Femur (tissue), 1 donor: ENCODE measurements at regions not wholly inside any gene's neighbourhood (a gene's known extent, or its start where the extent isn't known, plus 50 kb on each side); places are given as distances from the start of the nearest gene placed in this dataset.

Experiments used
- DNase-seq: peaks from one replicate; pipeline ENCODE4 v3.0.0-alpha.2; 2017

DNA sequence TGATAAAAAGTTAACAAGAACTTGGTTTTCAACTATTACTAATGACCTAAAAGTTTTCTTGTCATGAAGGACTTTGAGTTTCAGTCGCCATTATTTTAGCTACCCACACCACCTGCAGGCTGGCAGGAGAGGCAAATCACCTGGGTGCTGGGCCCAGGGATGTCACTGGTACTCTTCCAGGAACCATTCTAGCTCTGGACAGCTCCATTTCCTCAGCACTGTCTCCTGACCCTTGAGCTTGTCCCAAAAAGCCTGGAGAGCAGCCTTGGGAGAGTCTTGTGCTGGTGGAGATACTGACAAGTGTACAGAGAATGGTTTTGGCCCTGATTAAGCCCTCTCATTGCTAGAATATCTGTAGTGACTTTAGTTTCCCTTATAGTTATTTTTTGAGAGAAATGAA, 1924.1 kb upstream of the WWC1 start:
- DNase-seq, result no peak

DNA sequence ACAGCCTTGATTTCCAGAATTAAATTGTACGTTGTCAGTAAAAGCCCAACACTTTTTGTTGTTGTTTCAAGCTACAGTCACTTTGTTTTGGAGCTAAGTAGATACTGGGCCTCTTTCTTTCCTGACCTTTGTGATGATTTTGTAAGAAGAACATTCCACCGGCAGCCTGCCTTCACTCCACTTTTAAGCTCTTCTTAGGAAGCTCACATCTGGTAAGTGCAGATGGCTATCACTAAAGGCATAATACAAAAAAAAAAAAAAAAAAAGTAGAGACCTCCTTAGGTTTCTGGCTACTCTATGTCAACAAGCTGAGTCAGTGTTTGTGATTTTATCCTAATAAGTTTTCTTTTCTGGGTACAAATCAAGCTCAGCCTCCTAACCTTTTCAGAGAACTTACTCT, 1922.1 kb upstream of the WWC1 start:
- no peak for DNase-seq

DNA sequence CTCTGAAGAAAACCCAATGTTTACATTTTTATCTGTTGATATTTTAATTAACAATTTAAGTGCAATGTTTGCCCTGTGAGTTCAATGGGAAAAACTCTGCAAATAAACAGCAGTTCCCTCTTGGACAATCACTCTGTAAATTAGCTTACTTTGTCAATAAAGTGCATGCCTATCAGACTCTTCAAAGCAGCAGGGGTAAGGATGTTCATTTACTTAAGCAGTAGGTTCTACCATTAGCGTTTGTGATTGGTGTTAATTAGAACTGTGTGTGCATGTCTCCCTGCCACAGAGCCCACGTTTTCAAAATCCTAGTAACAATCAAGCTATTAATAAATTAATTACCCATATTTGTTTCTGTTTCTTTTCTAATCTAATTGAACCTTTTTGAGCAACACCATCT, 1921.6 kb upstream of the WWC1 start:
- no peak for DNase-seq

DNA sequence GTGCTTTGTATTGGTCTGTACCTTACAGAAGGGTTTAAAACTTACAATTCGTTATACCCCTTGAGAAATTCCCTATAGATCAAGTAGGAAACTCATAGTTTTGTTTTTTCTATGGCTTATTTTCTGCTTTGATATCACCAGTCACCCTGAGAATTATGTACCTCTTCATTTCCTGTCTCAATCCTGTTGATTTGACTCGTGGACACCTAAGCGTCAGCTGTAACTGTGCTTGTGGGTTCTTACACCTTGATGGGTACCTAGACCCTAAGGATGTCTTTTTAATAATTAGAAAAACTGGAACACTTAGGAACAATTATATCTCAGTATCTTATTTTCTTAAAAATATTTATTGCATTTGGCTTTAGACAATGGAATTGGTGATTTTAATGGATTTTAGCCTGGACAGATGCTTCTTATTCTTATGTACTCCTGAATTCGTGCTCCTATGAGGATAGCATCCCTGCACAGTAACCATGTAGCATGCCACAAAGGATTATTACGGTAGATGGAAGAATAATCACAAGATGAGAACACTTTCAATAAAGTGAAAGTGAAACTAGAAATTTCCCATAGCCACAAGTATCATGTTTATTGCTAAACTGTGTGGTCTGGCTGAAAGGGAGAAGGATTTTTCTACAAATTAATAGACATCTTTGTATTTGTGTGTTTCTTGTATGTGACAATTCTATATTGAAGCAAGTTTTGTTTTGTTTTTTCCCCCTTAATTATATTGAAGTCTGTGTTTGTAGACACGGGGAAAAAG, 1920.3 kb upstream of the WWC1 start:
- no peak for DNase-seq

DNA sequence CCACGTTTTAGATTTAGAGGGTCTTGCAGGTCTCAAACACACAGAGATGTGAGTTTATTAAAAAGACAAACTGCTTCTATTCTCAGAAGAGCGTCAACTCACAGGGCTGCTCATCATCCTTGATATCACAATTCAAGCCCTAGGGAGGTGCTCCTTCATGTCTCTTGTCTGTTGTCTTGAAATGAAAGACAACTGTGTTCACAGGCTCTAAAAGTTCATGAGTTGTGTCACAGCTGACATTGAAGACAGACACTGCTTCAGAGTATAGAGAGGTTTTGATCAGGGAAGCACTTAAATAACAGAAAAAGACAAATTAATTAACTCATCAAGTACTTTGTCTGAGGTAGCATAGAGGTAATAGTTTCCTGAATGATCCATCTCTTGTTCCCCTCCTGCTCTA, 1917.6 kb upstream of the WWC1 start:
- no peak for DNase-seq

DNA sequence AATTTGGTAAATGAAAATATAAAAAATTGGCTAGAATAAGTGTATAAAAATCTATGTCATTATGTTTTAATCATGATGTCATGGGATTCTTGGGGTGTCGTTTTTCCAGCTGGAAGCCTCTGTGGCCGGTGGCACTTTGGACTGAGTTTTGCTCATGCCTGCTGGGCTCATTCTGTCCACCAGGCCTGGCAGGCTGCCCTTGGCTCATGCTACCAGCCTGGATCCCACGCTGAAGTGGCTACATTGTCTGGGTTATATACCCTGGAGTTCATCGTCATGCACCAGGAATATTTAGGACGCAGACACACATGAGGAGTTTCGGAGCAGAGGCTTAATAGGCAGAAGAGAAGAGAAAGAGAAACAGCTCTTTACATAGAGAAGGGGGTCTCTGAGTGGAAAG, 1913.7 kb upstream of the WWC1 start:
- peak; percentile 30 for DNase-seq

DNA sequence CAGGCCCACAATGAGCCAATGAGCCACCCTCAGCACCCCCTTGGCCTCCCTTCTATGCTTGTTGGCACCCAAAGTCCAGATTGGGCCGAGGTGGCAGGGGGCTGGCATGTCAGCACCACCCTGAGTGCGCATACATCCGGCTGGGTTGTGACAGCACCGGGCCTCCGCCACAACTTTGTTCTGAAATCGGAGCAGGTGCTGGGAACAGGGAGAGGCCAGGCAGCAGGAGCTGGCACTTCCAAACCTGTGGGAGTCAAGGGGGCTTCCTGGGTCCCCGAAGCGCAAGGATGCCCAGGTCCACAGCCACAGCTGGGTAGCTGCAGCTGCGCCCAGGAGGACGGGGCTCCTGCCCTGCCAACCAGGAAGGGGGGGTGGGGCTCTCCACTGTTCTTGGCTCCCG, 1911.9 kb upstream of the WWC1 start:
- DNase-seq, result no peak

DNA sequence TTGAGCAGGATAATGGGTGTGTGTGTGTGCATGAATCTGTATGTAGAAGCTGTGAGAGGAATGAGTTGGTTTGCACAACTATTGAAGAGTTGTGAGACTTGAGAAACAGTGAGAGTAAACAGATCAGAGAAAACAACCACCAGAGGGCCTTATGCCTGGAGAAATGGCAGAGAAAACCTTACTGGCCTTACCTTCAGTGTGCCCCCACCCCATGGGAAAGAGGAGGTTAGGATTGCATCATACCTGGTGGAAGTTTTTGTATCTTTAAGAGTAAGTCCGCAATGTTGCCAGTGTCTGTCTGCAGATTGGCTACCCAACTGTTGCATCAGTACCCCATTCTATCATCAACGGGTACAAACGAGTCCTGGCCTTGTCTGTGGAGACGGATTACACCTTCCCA, 1909.4 kb upstream of the WWC1 start:
- DNase-seq, result no peak

DNA sequence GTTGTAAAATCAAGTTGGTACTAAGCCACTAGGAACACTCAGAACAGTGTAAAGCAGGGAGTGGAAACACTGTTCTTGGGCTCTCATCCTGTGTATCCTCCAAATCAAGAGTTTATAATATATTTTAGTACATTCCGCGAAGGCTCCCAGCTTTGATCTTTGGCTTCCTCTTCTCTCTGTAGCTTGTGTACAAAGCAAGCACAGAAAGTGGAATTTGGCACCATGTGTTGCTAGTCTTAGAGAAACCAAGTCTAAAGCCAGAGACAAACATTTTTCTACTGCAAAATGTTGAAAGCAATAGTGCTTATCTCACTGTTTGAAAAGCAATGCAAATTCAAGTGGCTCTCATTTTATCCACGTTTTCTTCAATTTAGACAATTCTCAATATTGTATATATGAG, 1893.3 kb upstream of the WWC1 start:
- no peak for DNase-seq

DNA sequence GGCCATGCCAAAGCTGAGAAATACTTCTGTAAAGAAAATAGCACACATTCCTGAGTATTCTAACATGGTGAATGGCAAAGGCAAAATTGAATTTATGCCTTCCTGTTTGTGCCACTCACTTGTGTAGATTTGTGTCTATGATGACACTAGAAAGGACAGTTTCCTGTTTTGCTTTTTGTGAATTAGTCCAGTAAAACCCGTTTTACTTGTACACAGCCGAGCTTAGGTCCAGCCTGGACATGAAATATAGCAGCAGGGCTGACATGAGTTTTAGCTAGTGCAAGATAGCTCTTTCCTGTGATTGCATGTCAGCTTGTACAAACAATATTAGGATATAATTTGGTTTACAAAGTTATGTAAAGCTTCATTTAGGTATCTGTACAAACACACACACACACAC, 1891.7 kb upstream of the WWC1 start:
- DNase-seq, result no peak

DNA sequence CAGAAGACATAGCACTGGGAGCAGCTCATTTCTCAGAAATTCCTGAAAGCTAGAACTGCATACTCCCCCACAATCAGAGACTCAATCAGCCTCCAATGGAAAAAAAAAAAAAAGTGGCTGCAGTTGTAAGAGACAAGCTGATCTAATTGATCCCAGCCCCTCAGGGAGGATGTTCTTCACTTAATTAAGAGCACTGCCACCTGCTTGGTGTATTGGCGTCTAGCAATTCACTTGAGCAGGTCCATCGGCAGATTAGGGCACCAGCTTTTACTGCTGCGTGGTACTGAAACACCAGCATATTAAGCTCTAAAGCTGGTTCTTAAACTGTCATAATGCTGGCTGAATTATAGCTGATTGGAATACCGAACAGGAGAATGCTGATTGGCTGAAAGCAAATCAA, 1890.1 kb upstream of the WWC1 start:
- DNase-seq, result no peak

DNA sequence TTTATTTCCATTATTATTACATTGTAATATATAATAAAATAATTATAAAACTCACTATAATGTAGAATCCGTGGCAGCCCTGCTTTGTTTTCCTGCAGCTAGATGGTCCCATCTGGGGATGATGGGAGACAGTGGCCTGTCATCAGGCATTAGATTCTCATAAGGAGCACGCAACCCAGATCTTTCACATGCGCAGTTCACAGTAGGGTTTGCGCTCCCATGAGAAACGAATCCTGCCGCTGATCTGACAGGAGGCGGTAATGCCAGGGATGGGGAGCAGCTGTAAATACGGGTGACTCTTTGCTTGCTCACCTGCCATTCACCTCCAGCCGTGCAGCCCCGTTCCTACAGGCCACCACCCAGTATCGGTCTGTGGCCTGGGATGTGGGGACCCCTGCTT, 1879.3 kb upstream of the WWC1 start:
- no peak for DNase-seq

DNA sequence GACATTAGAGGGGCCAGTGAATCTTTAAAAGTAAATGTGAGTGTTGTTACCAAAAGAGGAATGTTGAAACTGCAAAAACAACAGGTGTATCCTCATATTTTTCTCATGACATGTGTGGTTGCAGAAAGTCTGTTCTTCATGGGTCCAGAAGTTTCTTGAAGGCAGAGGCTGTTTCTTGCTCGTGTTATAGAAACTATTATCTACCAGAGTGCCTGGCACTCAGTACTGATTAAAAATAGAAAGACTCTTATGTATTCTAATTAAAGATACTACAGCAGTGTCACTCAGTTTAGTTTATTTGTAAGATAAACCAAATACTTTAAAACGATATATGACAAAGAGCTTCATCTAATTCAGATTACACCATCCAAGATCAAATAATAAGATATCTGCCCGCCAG, 1864.2 kb upstream of the WWC1 start:
- no peak for DNase-seq

DNA sequence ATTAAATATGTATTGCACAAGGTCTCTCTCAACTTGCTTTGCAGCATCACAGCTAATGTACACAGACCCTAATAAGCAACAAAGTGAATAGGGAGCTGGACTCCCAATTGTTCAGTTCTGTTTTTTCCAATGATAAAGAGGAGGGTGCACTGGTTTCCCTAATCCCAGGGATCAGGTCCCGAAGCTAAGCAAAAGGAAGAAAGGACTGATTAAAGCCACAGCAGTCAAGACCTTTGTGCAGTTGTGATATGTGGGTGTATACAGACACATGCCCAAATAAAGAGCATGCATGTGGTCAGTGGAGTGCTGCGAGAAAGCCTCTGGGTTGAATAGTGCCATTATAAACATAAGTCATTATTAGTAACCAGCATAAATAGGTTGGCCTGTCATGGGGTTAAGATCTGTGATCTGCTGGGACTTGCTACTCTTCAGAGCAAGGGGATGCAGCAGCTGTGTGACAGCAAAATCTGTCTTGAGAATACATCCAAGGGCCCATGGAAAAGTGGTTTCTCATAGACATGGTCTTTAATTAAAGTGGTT, 1863.1 kb upstream of the WWC1 start:
- DNase-seq, result no peak

DNA sequence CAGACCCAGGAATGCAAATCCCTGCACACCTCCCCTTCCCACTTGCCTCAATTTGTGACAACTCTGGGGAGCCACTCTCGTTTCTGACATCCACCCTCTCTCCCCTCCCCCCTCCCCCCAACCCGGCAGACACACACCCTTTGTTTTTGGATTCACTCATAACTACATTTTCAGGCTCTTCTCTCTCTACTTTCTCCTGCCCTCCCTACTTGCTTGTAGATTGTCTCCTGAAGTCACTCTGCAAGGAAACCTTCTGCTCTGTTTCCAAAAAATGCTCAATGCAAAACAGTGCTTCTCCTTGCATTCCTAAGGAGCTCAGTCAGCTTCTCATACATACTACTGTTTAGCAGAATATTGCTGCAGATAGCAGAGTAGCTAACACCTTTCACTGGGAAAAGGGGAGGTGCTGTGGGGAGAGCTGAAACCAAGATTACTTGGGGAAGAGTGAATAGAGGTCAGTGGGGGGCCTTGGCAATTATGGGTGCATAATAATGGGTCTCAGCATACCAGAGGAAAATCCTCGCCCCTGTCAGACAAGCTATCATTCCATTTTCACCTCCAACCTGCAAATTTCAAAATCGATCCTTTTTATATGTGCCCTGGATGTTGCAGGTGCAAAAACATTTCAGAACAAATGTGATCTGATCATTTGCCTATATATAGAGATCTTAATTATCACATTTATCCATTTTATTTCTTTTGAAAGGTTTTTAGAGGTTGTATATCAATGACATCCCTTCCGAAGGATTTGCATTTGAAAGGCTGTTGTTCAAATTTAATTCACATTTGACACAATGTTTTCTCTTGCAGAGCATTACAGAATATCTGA, 1860.7 kb upstream of the WWC1 start:
- no peak for DNase-seq

DNA sequence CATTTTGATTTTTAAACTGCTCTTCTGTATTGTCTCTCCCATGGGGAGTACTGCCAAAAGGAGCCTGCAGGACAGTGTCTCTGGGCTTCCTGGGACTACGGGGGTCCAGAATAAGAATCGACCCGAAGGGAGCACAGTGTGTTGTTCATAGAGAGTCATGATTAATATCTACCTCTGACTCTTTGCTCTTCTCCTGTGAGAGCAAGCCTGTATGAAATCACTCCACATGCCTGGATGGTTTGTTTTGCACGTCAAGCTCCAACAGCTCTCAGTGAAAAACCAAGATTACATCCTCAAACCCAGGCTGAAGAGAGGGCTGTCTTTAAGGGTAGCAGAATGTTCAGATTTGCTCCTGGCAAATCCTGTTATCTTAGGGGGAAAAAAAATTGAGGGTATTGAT, 1860.0 kb upstream of the WWC1 start:
- no peak for DNase-seq

DNA sequence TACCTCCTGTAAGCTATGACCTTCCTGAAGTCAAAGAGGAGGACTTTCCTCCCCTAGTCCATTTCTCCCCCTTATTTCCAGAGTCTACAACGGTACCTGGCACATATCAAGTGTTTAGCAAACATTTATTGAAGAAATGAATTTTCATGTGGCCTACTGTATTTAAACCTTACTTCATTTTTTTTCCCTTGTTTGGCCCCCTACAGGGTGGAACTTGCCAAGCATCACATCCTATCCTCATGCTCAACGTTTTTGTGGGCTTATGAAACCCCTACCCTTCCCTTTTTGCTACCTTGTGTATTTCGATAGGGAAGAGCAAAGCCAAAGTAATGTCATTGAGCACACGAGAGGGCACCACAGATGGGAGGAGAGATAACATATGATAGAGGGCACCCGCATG, 1857.8 kb upstream of the WWC1 start:
- no peak for DNase-seq

DNA sequence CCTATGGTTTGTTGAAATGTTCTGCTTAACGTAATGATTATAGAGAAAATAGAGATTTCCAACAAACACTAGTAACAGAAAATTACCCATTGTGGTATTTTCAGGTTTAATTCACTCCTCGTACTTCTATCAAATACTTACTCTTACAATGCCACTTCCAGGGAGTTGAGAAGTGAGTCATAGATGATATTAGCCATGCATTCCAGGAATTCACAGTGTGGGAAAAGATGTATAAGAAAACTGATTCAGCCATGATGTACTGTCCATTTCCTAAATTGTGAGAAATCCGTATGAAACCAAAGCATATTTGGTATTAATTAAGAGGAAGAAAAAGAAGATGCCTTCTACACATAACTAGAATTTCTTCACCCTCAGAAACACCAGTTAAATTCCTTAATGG, 1854.6 kb upstream of the WWC1 start:
- no peak for DNase-seq

DNA sequence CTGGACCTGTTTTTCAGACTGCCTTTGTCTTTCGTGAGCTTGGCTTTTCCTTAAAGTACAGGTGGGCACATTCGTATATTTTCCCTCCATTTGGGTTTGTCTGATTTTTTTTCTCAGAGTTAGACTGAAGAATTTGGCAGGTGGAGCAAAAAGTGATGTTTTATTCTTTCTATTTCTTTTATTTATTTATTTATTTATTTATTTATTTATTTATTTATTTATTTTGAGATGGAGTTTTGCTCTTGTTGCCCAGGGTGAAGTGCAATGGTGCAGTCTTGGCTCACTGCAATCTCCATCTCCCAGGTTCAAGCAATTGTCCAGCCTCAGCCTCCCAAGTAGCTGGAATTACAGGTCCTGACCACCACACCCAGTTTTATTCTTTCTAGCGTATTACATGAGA, 1805.1 kb upstream of the WWC1 start:
- DNase-seq, result no peak

DNA sequence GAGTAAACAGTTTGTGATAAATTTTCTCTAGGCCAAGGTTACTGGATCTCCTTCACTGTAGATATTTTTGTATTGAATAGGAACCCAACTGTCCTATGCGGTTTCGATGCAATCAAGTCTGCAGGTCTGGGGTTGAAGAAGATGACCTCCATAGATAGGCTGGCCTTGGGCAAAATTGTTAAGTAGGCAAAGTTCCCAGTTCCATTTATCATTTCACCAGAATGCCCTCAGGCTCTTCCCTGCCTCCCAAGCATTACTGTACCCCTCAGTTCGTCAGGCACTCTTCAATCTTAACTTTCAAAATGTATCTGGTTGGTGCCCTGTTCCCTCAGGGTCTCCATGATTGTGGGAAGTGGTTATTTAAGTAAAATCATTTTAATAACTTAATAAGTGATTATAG, 1802.9 kb upstream of the WWC1 start:
- DNase-seq, result no peak

DNA sequence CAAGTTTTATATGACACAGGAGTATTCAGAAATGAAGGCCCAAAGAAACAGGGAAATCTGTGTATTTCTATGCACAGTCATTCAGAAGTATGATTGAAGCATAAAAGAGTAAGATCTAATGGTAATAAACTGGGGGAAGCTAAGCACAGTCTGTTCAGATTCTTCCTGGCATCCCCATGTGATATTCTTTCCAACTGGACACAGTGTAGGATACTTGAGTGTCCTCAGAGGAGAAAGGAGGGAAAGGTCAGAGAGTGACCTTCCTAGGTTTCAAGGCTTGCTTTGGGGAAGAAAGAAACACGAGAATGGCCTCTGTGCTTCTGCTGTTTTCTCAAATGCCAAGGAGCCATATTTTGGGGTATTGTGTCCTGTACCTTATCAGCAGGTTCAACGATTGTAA, 1798.4 kb upstream of the WWC1 start:
- no peak for DNase-seq

DNA sequence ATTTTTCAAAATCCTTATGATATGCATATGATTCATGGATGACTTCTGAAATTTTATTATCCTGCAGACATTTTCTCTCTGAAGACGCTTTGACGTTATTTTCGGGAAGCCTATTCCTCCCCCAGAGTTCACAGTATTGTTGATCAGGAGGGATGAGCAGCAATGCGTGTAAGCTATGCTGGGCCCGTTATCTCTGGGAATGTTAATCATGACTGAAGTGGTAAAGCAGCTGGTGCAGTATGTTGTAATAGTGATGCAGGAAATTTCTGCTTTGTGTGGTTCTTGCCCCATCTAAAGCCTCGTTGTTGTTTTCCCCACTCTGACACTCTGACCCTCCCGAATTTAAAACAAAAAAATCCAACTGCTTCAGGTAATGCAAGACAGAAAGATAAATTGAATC, 1797.8 kb upstream of the WWC1 start:
- no peak for DNase-seq

DNA sequence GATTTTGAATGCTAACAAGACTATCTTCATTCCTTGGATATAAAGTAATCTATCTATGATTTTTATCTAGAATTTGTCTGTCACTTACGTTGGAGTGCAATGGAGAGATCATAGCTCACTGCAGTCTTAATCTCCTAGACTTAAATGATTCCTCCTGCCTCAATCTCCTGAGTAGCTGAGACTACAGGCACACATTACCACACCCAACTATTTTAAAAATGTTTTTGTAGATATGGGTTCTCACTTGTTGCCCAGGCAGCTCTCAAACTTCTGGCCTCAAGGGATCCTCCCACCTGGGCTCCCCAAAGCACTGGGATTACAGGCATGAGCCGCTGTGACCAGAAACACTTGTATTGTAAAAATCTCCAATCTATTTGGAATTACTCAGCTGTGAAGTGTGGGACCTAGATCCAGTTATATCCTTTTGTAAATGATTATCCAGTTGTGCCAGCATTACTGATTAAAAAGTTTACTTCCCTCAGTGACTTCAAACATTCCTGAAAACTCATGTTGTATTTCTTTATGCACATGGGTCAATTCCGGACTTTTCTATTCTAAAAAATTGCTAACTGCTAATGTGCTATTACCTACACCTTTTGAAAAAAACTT, 1793.8 kb upstream of the WWC1 start:
- no peak for DNase-seq
